Caco-2 (cell line): ENCODE measurements at regions not wholly inside any gene's neighbourhood (a gene's known extent, or its start where the extent isn't known, plus 50 kb on each side); places are given as distances from the start of the nearest gene placed in this dataset.

Experiments used
- BruUV-seq: library from RNA; stranded (reverse); fragments of 400-500 nt; replicated peaks from 2 replicates; lab custom pipeline; 2021; lab: Mats Ljungman, UMichigan
- CTCF ChIA-PET: fragments of 300-600 bp; sonication (Branson Sonifier 250); formaldehyde crosslinking; loops from one replicate; lab custom pipeline; 2022; ENCODE audit warnings: antibody characterized with exemption; lab: Charles Lee
- POLR2A ChIA-PET: fragments of 300-600 bp; sonication (Branson Sonifier 250); formaldehyde crosslinking; loops from one replicate; lab custom pipeline; 2022; ENCODE audit warnings: antibody characterized with exemption; lab: Charles Lee
- DNase-seq, 2 experiments: peaks; one replicate each; pipeline versions ENCODE4 v3.0.0 to v3.0.0-alpha.2; 2020 to 2022
- H3K27me3 ChIP-seq: replicated peaks from 2 replicates; pipeline ENCODE4 v1.6.0; 2011; ENCODE audit warnings: low read length; ENCODE audit not compliant: control insufficient read depth, insufficient read depth
- H3K36me3 ChIP-seq: 2 replicates; pipeline ENCODE4 v1.5.1; 2011; ENCODE audit warnings: low read length; ENCODE audit not compliant: control insufficient read depth, insufficient read depth
- H3K4me1 ChIP-seq: fragments of 250-450 bp; sonication (Bioruptor Pico); 2 replicates; pipeline ENCODE4 v1.5.1; 2020; ENCODE audit warnings: mild to moderate bottlenecking
- H3K4me3 ChIP-seq: 2 replicates; pipeline ENCODE4 v1.5.1; 2011; ENCODE audit warnings: low read depth, mild to moderate bottlenecking, control low read depth, low read length
- H3K9me3 ChIP-seq: fragments of 250-450 bp; sonication (Bioruptor Pico); 2 replicates; pipeline ENCODE4 v1.5.1; 2020; ENCODE audit warnings: mild to moderate bottlenecking, moderate library complexity
- H3K27ac Mint-ChIP-seq: one replicate; pipeline ENCODE4 v1.8.0; 2022; ENCODE audit warnings: mixed read lengths; ENCODE audit not compliant: unreplicated experiment
- H3K27me3 Mint-ChIP-seq: one replicate; pipeline ENCODE4 v1.8.0; 2022; ENCODE audit warnings: mixed read lengths; ENCODE audit not compliant: insufficient read depth, unreplicated experiment
- H3K36me3 Mint-ChIP-seq: one replicate; pipeline ENCODE4 v1.8.0; 2022; ENCODE audit warnings: mild to moderate bottlenecking, mixed read lengths; ENCODE audit not compliant: insufficient read depth, unreplicated experiment
- H3K4me1 Mint-ChIP-seq: one replicate; pipeline ENCODE4 v1.8.0; 2022; ENCODE audit warnings: low read depth, mixed read lengths; ENCODE audit not compliant: unreplicated experiment
- H3K4me3 Mint-ChIP-seq: one replicate; pipeline ENCODE4 v1.8.0; 2022; ENCODE audit warnings: mild to moderate bottlenecking, moderate library complexity, mixed read lengths; ENCODE audit not compliant: unreplicated experiment
- H3K9me3 Mint-ChIP-seq: one replicate; pipeline ENCODE4 v1.8.0; 2022; ENCODE audit warnings: mixed read lengths; ENCODE audit not compliant: unreplicated experiment
- CTCF ChIP-seq, 2 experiments: fragments of 200-600 bp in 1 of 2; IDR thresholded peaks; 1 replicate in 1 of 2; 2 replicates in 1 of 2; pipeline versions ENCODE4 v1.5.1 to v1.8.0; 2011 to 2022; ENCODE audit warnings: antibody characterized with exemption in 1 of 2, control low read depth in 1 of 2, inconsistent platforms in 1 of 2, low read depth in 1 of 2, low read length in 1 of 2, mild to moderate bottlenecking in 1 of 2, moderate library complexity in 1 of 2; ENCODE audit not compliant: insufficient read depth in 1 of 2, severe bottlenecking in 1 of 2, unreplicated experiment in 1 of 2
- intact Hi-C: fragments of 100-400 bp; cut with micrococcal nuclease; formaldehyde crosslinking; loops from one replicate; pipeline ENCODE4 v1.10.0; 2022; ENCODE audit not compliant: unreplicated experiment

GRCh38 chr10:123305671-123306070 is 151.5 kb downstream of the BUB3 start:
- DNase-seq = no peak
- no peaks in the 10 kb centered on the region for H3K36me3 Mint-ChIP-seq
- intact Hi-C loops = no loop called here
- no peak overlapping the region for H3K27ac Mint-ChIP-seq
- no peak overlapping the region for H3K4me3 Mint-ChIP-seq
- Histone ChIP-seq H3K36me3 (no peaks in the 10 kb centered on the region), H3K4me1 (no peaks in the 10 kb centered on the region), H3K9me3 (peaks cover 6% of the 10 kb centered on the region), H3K27me3 (no peaks in the 10 kb centered on the region), H3K4me3 (no peak overlapping the region)
- H3K9me3 Mint-ChIP-seq = no peaks in the 10 kb centered on the region
- no peak for TF ChIP-seq CTCF (IDR thresholded peaks at IDR 0.05; ENCODE audit: insufficient read depth in 1 of 2, low read depth in 1 of 2, low read length in 1 of 2, severe bottlenecking in 1 of 2, unreplicated experiment in 1 of 2)
- H3K4me1 Mint-ChIP-seq = no peaks in the 10 kb centered on the region
- ChIA-PET POLR2A (no interaction called here), CTCF (interaction anchor here (0.6 kb wide), 1 partner anchor 253 kb away, joined by 3 read pairs; no protein-coding TSS in a partner anchor)
- H3K27me3 Mint-ChIP-seq = no peaks in the 10 kb centered on the region
- no TSS peak for BruUV-seq

GRCh38 chr10:123306290-123306689 is 152.1 kb downstream of the BUB3 start:
- no peaks in the 10 kb centered on the region for H3K27me3 ChIP-seq
- H3K36me3 ChIP-seq = no peaks in the 10 kb centered on the region
- Mint-ChIP-seq H3K36me3 (no peaks in the 10 kb centered on the region), H3K4me3 (no peak overlapping the region), H3K27me3 (no peaks in the 10 kb centered on the region), H3K4me1 (no peaks in the 10 kb centered on the region), H3K27ac (no peak overlapping the region), H3K9me3 (no peaks in the 10 kb centered on the region)
- no peak overlapping the region for H3K4me3 ChIP-seq
- no TSS peak for BruUV-seq
- POLR2A ChIA-PET = no interaction called here
- TF ChIP-seq CTCF (IDR thresholded peaks at IDR 0.05; ENCODE audit: insufficient read depth in 1 of 2, low read depth in 1 of 2, low read length in 1 of 2, severe bottlenecking in 1 of 2, unreplicated experiment in 1 of 2) = no peak
- CTCF ChIA-PET = interaction anchor here (0.6 kb wide), 1 partner anchor 252 kb away, joined by 3 read pairs; no protein-coding TSS in a partner anchor
- intact Hi-C loops = no loop called here
- peaks cover 6% of the 10 kb centered on the region for H3K9me3 ChIP-seq
- no peaks in the 10 kb centered on the region for H3K4me1 ChIP-seq
- DNase-seq = no peak

- no peak for TF ChIP-seq CTCF (IDR thresholded peaks at IDR 0.05; ENCODE audit: insufficient read depth in 1 of 2, low read depth in 1 of 2, low read length in 1 of 2, severe bottlenecking in 1 of 2, unreplicated experiment in 1 of 2)
- Mint-ChIP-seq H3K4me1 (no peaks in the 10 kb centered on the region), H3K27ac (no peak overlapping the region), H3K36me3 (no peaks in the 10 kb centered on the region), H3K4me3 (no peak overlapping the region), H3K27me3 (peaks cover 8% of the 10 kb centered on the region), H3K9me3 (no peaks in the 10 kb centered on the region)
- CTCF ChIA-PET = no interaction called here
- Histone ChIP-seq H3K36me3 (no peaks in the 10 kb centered on the region), H3K27me3 (no peaks in the 10 kb centered on the region), H3K4me1 (no peaks in the 10 kb centered on the region), H3K9me3 (no peaks in the 10 kb centered on the region), H3K4me3 (no peak overlapping the region)
- DNase-seq = no peak
- POLR2A ChIA-PET = no interaction called here
- no TSS peak for BruUV-seq
- intact Hi-C loops = no loop called here
These were observed 155.5 kb downstream of the BUB3 start for GRCh38 chr10:123309731-123310130.
